HG03571 (cell line): ENCODE measurements at regions not wholly inside any gene's neighbourhood (a gene's known extent, or its start where the extent isn't known, plus 50 kb on each side); places are given as distances from the start of the nearest gene placed in this dataset.

Experiments
- ATAC-seq: cut with Tn5 transposase; IDR thresholded peaks from one replicate; pipeline ENCODE4 v1.9.1; 2021; ENCODE audit not compliant: unreplicated experiment

- no peak for ATAC-seq
These were observed 989.2 kb upstream of the LCORL start for GRCh38 chr4:19010761-19011160.

GRCh38 chr4:19009881-19010280 is 988.3 kb upstream of the LCORL start:
- no peak for ATAC-seq

- ATAC-seq = no peak
These were observed 983.7 kb upstream of the LCORL start for GRCh38 chr4:19005211-19005610.

GRCh38 chr4:19002170-19002569 is 980.6 kb upstream of the LCORL start:
- ATAC-seq = no peak

GRCh38 chr4:18999595-18999994 is 978.0 kb upstream of the LCORL start:
- no peak for ATAC-seq

GRCh38 chr4:18981234-18981615 is 959.7 kb upstream of the LCORL start:
- no peak for ATAC-seq

- ATAC-seq = peak; percentile 95
These were observed 959.1 kb upstream of the LCORL start for GRCh38 chr4:18980516-18981233.

GRCh38 chr4:18976884-18977283 is 955.3 kb upstream of the LCORL start:
- no peak for ATAC-seq

GRCh38 chr4:18975916-18976808 is 954.6 kb upstream of the LCORL start:
- ATAC-seq = no peak

GRCh38 chr4:18973296-18973695 is 951.7 kb upstream of the LCORL start:
- no peak for ATAC-seq

GRCh38 chr4:18961879-18962278 is 940.3 kb upstream of the LCORL start:
- ATAC-seq = no peak

- ATAC-seq = no peak
These were observed 939.7 kb upstream of the LCORL start for GRCh38 chr4:18961266-18961665.

- no peak for ATAC-seq
These were observed 936.2 kb upstream of the LCORL start for GRCh38 chr4:18957716-18958115.

- ATAC-seq = no peak
These were observed 933.0 kb upstream of the LCORL start for GRCh38 chr4:18954538-18954937.

GRCh38 chr4:18953613-18954012 is 932.1 kb upstream of the LCORL start:
- no peak for ATAC-seq

GRCh38 chr4:18945464-18945863 is 923.9 kb upstream of the LCORL start:
- no peak for ATAC-seq

- no peak for ATAC-seq
These were observed 921.3 kb upstream of the LCORL start for GRCh38 chr4:18942874-18943273.

- no peak for ATAC-seq
These were observed 917.0 kb upstream of the LCORL start for GRCh38 chr4:18938343-18939099.

- ATAC-seq = no peak
These were observed 916.2 kb upstream of the LCORL start for GRCh38 chr4:18937746-18938145.

GRCh38 chr4:18937080-18937479 is 915.5 kb upstream of the LCORL start:
- ATAC-seq = no peak

GRCh38 chr4:18935659-18936345 is 914.2 kb upstream of the LCORL start:
- ATAC-seq = no peak
